Left lung (tissue), 4 donors: ENCODE measurements at regions not wholly inside any gene's neighbourhood (a gene's known extent, or its start where the extent isn't known, plus 50 kb on each side); places are given as distances from the start of the nearest gene placed in this dataset.

ENCODE experiments used
- ATAC-seq: fragments of 200-7000 bp; cut with Tn5 transposase; one replicate; pipeline ENCODE4 v1.9.1; 2020; ENCODE audit warnings: moderate library complexity
- DNase-seq, 4 donors: peaks; one replicate each; pipeline ENCODE4 v3.0.0-alpha.2; 2013 to 2020
- H3K27ac ChIP-seq, 2 donors: fragments of 200-600 bp; sonication (generic) in 1 of 2; one replicate each; pipeline versions ENCODE4 v1.5.0 to v1.8.0; 2020 to 2021
- H3K27me3 ChIP-seq, 2 donors: fragments of 200-600 bp; sonication (generic) in 1 of 2; one replicate each; pipeline versions ENCODE4 v1.5.0 to v1.8.0; 2020 to 2021
- H3K36me3 ChIP-seq, 2 donors: fragments of 200-600 bp; sonication (generic) in 1 of 2; one replicate each; pipeline versions ENCODE4 v1.5.0 to v1.8.0; 2020 to 2021
- H3K4me1 ChIP-seq, 2 donors: fragments of 200-600 bp; one replicate each; pipeline ENCODE4 v1.8.0; 2021
- H3K4me3 ChIP-seq, 2 donors: fragments of 200-600 bp; sonication (generic) in 1 of 2; one replicate each; pipeline versions ENCODE4 v1.5.0 to v1.8.0; 2020 to 2021; ENCODE audit warnings: mild to moderate bottlenecking in 1 of 2
- H3K9me3 ChIP-seq, 2 donors: fragments of 200-600 bp; sonication (generic) in 1 of 2; one replicate each; pipeline versions ENCODE4 v1.5.0 to v1.8.0; 2020 to 2021
- CTCF ChIP-seq, 2 donors: fragments of 200-600 bp; sonication (generic) in 1 of 2; IDR thresholded peaks; one replicate each; pipeline versions ENCODE4 v1.5.0 to v1.8.0; 2021; ENCODE audit warnings: antibody characterized with exemption in 2 of 2
- intact Hi-C, 2 donors: fragments of 100-400 bp; cut with DNase I; formaldehyde crosslinking; loops; one replicate each; pipeline versions ENCODE4 v1.11.2 to v1.14.2; 2022
- donor health status: DM: no; HTN: yes; CAD: no.
- donor health status: DM: no; HTN: no; CAD: no.

- H3K9me3 ChIP-seq, result no peaks in the 10 kb centered on the region
- no peak for TF ChIP-seq CTCF (IDR thresholded peaks at IDR 0.05)
- intact Hi-C loops, result no loop called here
- DNase-seq (no peak), ATAC-seq (no peak)
- no peak overlapping the region for H3K4me3 ChIP-seq
- no peaks in the 10 kb centered on the region for H3K4me1 ChIP-seq
- no peaks in the 10 kb centered on the region for H3K27me3 ChIP-seq
- H3K36me3 ChIP-seq, result no peaks in the 10 kb centered on the region
- no peak overlapping the region for H3K27ac ChIP-seq
These were observed 404.0 kb upstream of the MYT1L start for GRCh38 chr2:2735041-2735440.

- ATAC-seq, result no peak
- Histone ChIP-seq H3K4me3 (no peak overlapping the region), H3K27ac (no peak overlapping the region), H3K4me1 (no peaks in the 10 kb centered on the region), H3K9me3 (no peaks in the 10 kb centered on the region), H3K27me3 (no peaks in the 10 kb centered on the region), H3K36me3 (no peaks in the 10 kb centered on the region)
- no peak for DNase-seq
- intact Hi-C loops, result no loop called here
- TF ChIP-seq CTCF (IDR thresholded peaks at IDR 0.05), result no peak
These were observed 403.2 kb upstream of the MYT1L start for GRCh38 chr2:2734308-2734707.

- no peak for TF ChIP-seq CTCF (IDR thresholded peaks at IDR 0.05)
- Histone ChIP-seq H3K4me3 (no peak overlapping the region), H3K4me1 (no peaks in the 10 kb centered on the region), H3K36me3 (no peaks in the 10 kb centered on the region), H3K27ac (no peak overlapping the region), H3K9me3 (no peaks in the 10 kb centered on the region), H3K27me3 (no peaks in the 10 kb centered on the region)
- no peak for DNase-seq
- intact Hi-C loops, result no loop called here
- ATAC-seq, result no peak
These were observed 402.7 kb upstream of the MYT1L start for GRCh38 chr2:2733818-2734217.

GRCh38 chr2:2732331-2733119 lies 401.4 kb upstream of the MYT1L start:
- H3K27ac ChIP-seq, result no peak overlapping the region
- ATAC-seq, result no peak
- H3K4me3 ChIP-seq, result no peak overlapping the region
- no peak for DNase-seq
- no peaks in the 10 kb centered on the region for H3K9me3 ChIP-seq
- no peaks in the 10 kb centered on the region for H3K4me1 ChIP-seq
- H3K27me3 ChIP-seq, result peaks cover 0 to under 1% of the 10 kb centered on the region in 2 donors
- intact Hi-C loops, result no loop called here
- no peak for TF ChIP-seq CTCF (IDR thresholded peaks at IDR 0.05)
- H3K36me3 ChIP-seq, result no peaks in the 10 kb centered on the region

- DNase-seq (no peak), ATAC-seq (no peak)
- no peaks in the 10 kb centered on the region for H3K36me3 ChIP-seq
- H3K4me3 ChIP-seq, result no peak overlapping the region
- H3K27me3 ChIP-seq, result peaks cover 0 to 8% of the 10 kb centered on the region in 2 donors
- H3K27ac ChIP-seq, result no peak overlapping the region
- no peaks in the 10 kb centered on the region for H3K9me3 ChIP-seq
- no peak for TF ChIP-seq CTCF (IDR thresholded peaks at IDR 0.05)
- intact Hi-C loops, result no loop called here
- H3K4me1 ChIP-seq, result no peaks in the 10 kb centered on the region
These were observed 400.8 kb upstream of the MYT1L start for GRCh38 chr2:2731816-2732284.
